ENCODE measurements at regions not wholly inside any gene's neighbourhood (a gene's known extent, or its start where the extent isn't known, plus 50 kb on each side); places are given as distances from the start of the nearest gene placed in this dataset.

GRCh38 chr18:40565805-40566509, 1389.1 kb upstream of the PIK3C3 start:
- no peak overlapping the region for H4K8ac ChIP-seq (ENCODE audit: low read depth, low read length)
- H3K9ac ChIP-seq (ENCODE audit: low read depth, low read length, poor library complexity), result no peak overlapping the region
- no peak overlapping the region for H2AK5ac ChIP-seq (ENCODE audit: low read depth, low read length)
- H3K79me1 ChIP-seq (ENCODE audit: low read depth, low read length), result no peaks in the 10 kb centered on the region
- no peak overlapping the region for H3K27ac ChIP-seq (replicated peaks; ENCODE audit: low read length)
- H3K4me3 ChIP-seq (ENCODE audit: low read length in 2 of 2), result no peak overlapping the region
- no CpG with 5 or more reads among the region's 2 CpGs for WGBS, 2 donors (ENCODE audit: extremely low coverage in 2 of 2, insufficient read length in 2 of 2, insufficient replicate concordance in 1 of 2)
- DNase-seq (ENCODE audit: low spot score), result no peak
- no peak overlapping the region for H4K91ac ChIP-seq (ENCODE audit: low read depth, low read length, poor library complexity)
- no peak overlapping the region for H3K14ac ChIP-seq (ENCODE audit: low read length)
- H2AFZ ChIP-seq (ENCODE audit: low read length), result peak overlapping the region; percentile 15
- H3K4me2 ChIP-seq (ENCODE audit: insufficient read depth, low read length, poor library complexity, severe bottlenecking), result no peak overlapping the region
- H3K27me3 ChIP-seq (ENCODE audit: control insufficient read depth in 3 of 3, insufficient read depth in 3 of 3, low read depth in 1 of 3, low read length in 3 of 3), result no peaks in the 10 kb centered on the region
- H3K4ac ChIP-seq (ENCODE audit: low read length), result no peak overlapping the region
- H2BK5ac ChIP-seq (ENCODE audit: low read length), result no peak overlapping the region
- H3K18ac ChIP-seq (ENCODE audit: low read length), result no peak overlapping the region
- no peak overlapping the region for H2BK12ac ChIP-seq (ENCODE audit: low read length)
- no peaks in the 10 kb centered on the region for H3K9me3 ChIP-seq (replicated peaks in 1 of 2; ENCODE audit: control insufficient read depth in 2 of 2, insufficient read depth in 1 of 2, low read depth in 1 of 2, low read length in 2 of 2)
- H3K36me3 ChIP-seq (replicated peaks in 1 of 2; ENCODE audit: control insufficient read depth in 2 of 2, insufficient read depth in 2 of 2, low read length in 2 of 2), result no peaks in the 10 kb centered on the region
- no peak overlapping the region for H2BK120ac ChIP-seq (ENCODE audit: low read depth, low read length)
- H3K4me1 ChIP-seq (ENCODE audit: control insufficient read depth in 2 of 2, insufficient read depth in 1 of 2, low read depth in 1 of 2, low read length in 2 of 2), result peaks cover 0 to 13% of the 10 kb centered on the region in 2 donors
- H3K23ac ChIP-seq (ENCODE audit: low read depth, low read length, poor library complexity), result no peak overlapping the region
- H2BK15ac ChIP-seq (ENCODE audit: low read length), result no peak overlapping the region

GRCh38 chr18:40559556-40559955, 1395.5 kb upstream of the PIK3C3 start:
- Histone ChIP-seq H3K4me1 (ENCODE audit: control insufficient read depth in 2 of 2, insufficient read depth in 1 of 2, low read depth in 1 of 2, low read length in 2 of 2) (peaks cover 0 to 4% of the 10 kb centered on the region in 2 donors), H4K91ac (ENCODE audit: low read depth, low read length, poor library complexity) (no peak overlapping the region), H2AFZ (ENCODE audit: low read length) (peak overlapping the region; percentile 74), H2BK15ac (ENCODE audit: low read length) (no peak overlapping the region), H3K18ac (ENCODE audit: low read length) (no peak overlapping the region), H2BK5ac (ENCODE audit: low read length) (no peak overlapping the region), H3K14ac (ENCODE audit: low read length) (no peak overlapping the region), H3K23ac (ENCODE audit: low read depth, low read length, poor library complexity) (no peak overlapping the region), H3K4ac (ENCODE audit: low read length) (no peak overlapping the region), H2BK12ac (ENCODE audit: low read length) (no peak overlapping the region), H3K4me3 (ENCODE audit: low read length in 2 of 2) (no peak overlapping the region), H3K4me2 (ENCODE audit: insufficient read depth, low read length, poor library complexity, severe bottlenecking) (no peak overlapping the region), H3K9ac (ENCODE audit: low read depth, low read length, poor library complexity) (no peak overlapping the region), H2BK120ac (ENCODE audit: low read depth, low read length) (no peak overlapping the region), H3K27ac (replicated peaks; ENCODE audit: low read length) (no peak overlapping the region), H3K36me3 (replicated peaks in 1 of 2; ENCODE audit: control insufficient read depth in 2 of 2, insufficient read depth in 2 of 2, low read length in 2 of 2) (no peaks in the 10 kb centered on the region), H3K79me1 (ENCODE audit: low read depth, low read length) (no peaks in the 10 kb centered on the region), H4K8ac (ENCODE audit: low read depth, low read length) (no peak overlapping the region), H2AK5ac (ENCODE audit: low read depth, low read length) (no peak overlapping the region), H3K27me3 (ENCODE audit: control insufficient read depth in 3 of 3, insufficient read depth in 3 of 3, low read depth in 1 of 3, low read length in 3 of 3) (no peaks in the 10 kb centered on the region), H3K9me3 (replicated peaks in 1 of 2; ENCODE audit: control insufficient read depth in 2 of 2, insufficient read depth in 1 of 2, low read depth in 1 of 2, low read length in 2 of 2) (no peaks in the 10 kb centered on the region)
- DNase-seq (ENCODE audit: low spot score), result no peak
- WGBS, 2 donors (ENCODE audit: extremely low coverage in 2 of 2, insufficient read length in 2 of 2, insufficient replicate concordance in 1 of 2), result no CpG with 5 or more reads among the region's 3 CpGs

- DNase-seq (ENCODE audit: low spot score), result no peak
- H2BK12ac ChIP-seq (ENCODE audit: low read length), result no peak overlapping the region
- H3K18ac ChIP-seq (ENCODE audit: low read length), result no peak overlapping the region
- WGBS, 2 donors (ENCODE audit: extremely low coverage in 2 of 2, insufficient read length in 2 of 2, insufficient replicate concordance in 1 of 2), result no CpG with 5 or more reads among the region's 5 CpGs
- no peak overlapping the region for H4K91ac ChIP-seq (ENCODE audit: low read depth, low read length, poor library complexity)
- H3K27me3 ChIP-seq (ENCODE audit: control insufficient read depth in 3 of 3, insufficient read depth in 3 of 3, low read depth in 1 of 3, low read length in 3 of 3), result no peaks in the 10 kb centered on the region
- H3K79me1 ChIP-seq (ENCODE audit: low read depth, low read length), result no peaks in the 10 kb centered on the region
- no peak overlapping the region for H3K4me2 ChIP-seq (ENCODE audit: insufficient read depth, low read length, poor library complexity, severe bottlenecking)
- H3K14ac ChIP-seq (ENCODE audit: low read length), result no peak overlapping the region
- no peak overlapping the region for H3K23ac ChIP-seq (ENCODE audit: low read depth, low read length, poor library complexity)
- no peak overlapping the region for H3K27ac ChIP-seq (replicated peaks; ENCODE audit: low read length)
- H4K8ac ChIP-seq (ENCODE audit: low read depth, low read length), result no peak overlapping the region
- no peak overlapping the region for H2BK5ac ChIP-seq (ENCODE audit: low read length)
- no peak overlapping the region for H2BK15ac ChIP-seq (ENCODE audit: low read length)
- no peak overlapping the region for H2BK120ac ChIP-seq (ENCODE audit: low read depth, low read length)
- H3K4ac ChIP-seq (ENCODE audit: low read length), result no peak overlapping the region
- no peaks in the 10 kb centered on the region for H3K36me3 ChIP-seq (replicated peaks in 1 of 2; ENCODE audit: control insufficient read depth in 2 of 2, insufficient read depth in 2 of 2, low read length in 2 of 2)
- peak overlapping the region; percentile 74 for H2AFZ ChIP-seq (ENCODE audit: low read length)
- no peak overlapping the region for H3K9ac ChIP-seq (ENCODE audit: low read depth, low read length, poor library complexity)
- no peak overlapping the region for H3K4me3 ChIP-seq (ENCODE audit: low read length in 2 of 2)
- H3K4me1 ChIP-seq (ENCODE audit: control insufficient read depth in 2 of 2, insufficient read depth in 1 of 2, low read depth in 1 of 2, low read length in 2 of 2), result peaks cover 0 to 4% of the 10 kb centered on the region in 2 donors
- H3K9me3 ChIP-seq (replicated peaks in 1 of 2; ENCODE audit: control insufficient read depth in 2 of 2, insufficient read depth in 1 of 2, low read depth in 1 of 2, low read length in 2 of 2), result no peaks in the 10 kb centered on the region
- no peak overlapping the region for H2AK5ac ChIP-seq (ENCODE audit: low read depth, low read length)
Measured at GRCh38 chr18:40558706-40559392, 1396.2 kb upstream of the PIK3C3 start.

GRCh38 chr18:40555914-40556313, 1399.1 kb upstream of the PIK3C3 start:
- H3K14ac ChIP-seq (ENCODE audit: low read length), result no peak overlapping the region
- DNase-seq (ENCODE audit: low spot score), result no peak
- no peak overlapping the region for H2AFZ ChIP-seq (ENCODE audit: low read length)
- peaks cover 0 to 4% of the 10 kb centered on the region in 2 donors for H3K4me1 ChIP-seq (ENCODE audit: control insufficient read depth in 2 of 2, insufficient read depth in 1 of 2, low read depth in 1 of 2, low read length in 2 of 2)
- no peak overlapping the region for H3K4me2 ChIP-seq (ENCODE audit: insufficient read depth, low read length, poor library complexity, severe bottlenecking)
- no peak overlapping the region for H2BK120ac ChIP-seq (ENCODE audit: low read depth, low read length)
- no peak overlapping the region for H3K23ac ChIP-seq (ENCODE audit: low read depth, low read length, poor library complexity)
- no peak overlapping the region for H2BK12ac ChIP-seq (ENCODE audit: low read length)
- no peak overlapping the region for H4K8ac ChIP-seq (ENCODE audit: low read depth, low read length)
- H3K4ac ChIP-seq (ENCODE audit: low read length), result no peak overlapping the region
- H3K79me1 ChIP-seq (ENCODE audit: low read depth, low read length), result no peaks in the 10 kb centered on the region
- H3K27me3 ChIP-seq (ENCODE audit: control insufficient read depth in 3 of 3, insufficient read depth in 3 of 3, low read depth in 1 of 3, low read length in 3 of 3), result no peaks in the 10 kb centered on the region
- no peak overlapping the region for H2BK5ac ChIP-seq (ENCODE audit: low read length)
- no peaks in the 10 kb centered on the region for H3K9me3 ChIP-seq (replicated peaks in 1 of 2; ENCODE audit: control insufficient read depth in 2 of 2, insufficient read depth in 1 of 2, low read depth in 1 of 2, low read length in 2 of 2)
- H3K18ac ChIP-seq (ENCODE audit: low read length), result no peak overlapping the region
- no peaks in the 10 kb centered on the region for H3K36me3 ChIP-seq (replicated peaks in 1 of 2; ENCODE audit: control insufficient read depth in 2 of 2, insufficient read depth in 2 of 2, low read length in 2 of 2)
- no peak overlapping the region for H2BK15ac ChIP-seq (ENCODE audit: low read length)
- H4K91ac ChIP-seq (ENCODE audit: low read depth, low read length, poor library complexity), result no peak overlapping the region
- H3K9ac ChIP-seq (ENCODE audit: low read depth, low read length, poor library complexity), result no peak overlapping the region
- H2AK5ac ChIP-seq (ENCODE audit: low read depth, low read length), result no peak overlapping the region
- WGBS, 2 donors (ENCODE audit: extremely low coverage in 2 of 2, insufficient read length in 2 of 2, insufficient replicate concordance in 1 of 2), result no CpG with 5 or more reads among the region's 4 CpGs
- no peak overlapping the region for H3K27ac ChIP-seq (replicated peaks; ENCODE audit: low read length)
- H3K4me3 ChIP-seq (ENCODE audit: low read length in 2 of 2), result no peak overlapping the region

All from neuronal stem cell (in vitro differentiated cells).